NCI-H2107 (cell line): ENCODE measurements at regions not wholly inside any gene's neighbourhood (a gene's known extent, or its start where the extent isn't known, plus 50 kb on each side); places are given as distances from the start of the nearest gene placed in this dataset.
"Not testable (repeated sequence)": the region's sequence is repeated elsewhere in the genome, so short reads cannot be mapped to it uniquely, and the experiment has no call there.

Source experiments
- DNase-seq: peaks from one replicate; lab custom pipeline; 2025; lab: John Stamatoyannopoulos, UW

DNA sequence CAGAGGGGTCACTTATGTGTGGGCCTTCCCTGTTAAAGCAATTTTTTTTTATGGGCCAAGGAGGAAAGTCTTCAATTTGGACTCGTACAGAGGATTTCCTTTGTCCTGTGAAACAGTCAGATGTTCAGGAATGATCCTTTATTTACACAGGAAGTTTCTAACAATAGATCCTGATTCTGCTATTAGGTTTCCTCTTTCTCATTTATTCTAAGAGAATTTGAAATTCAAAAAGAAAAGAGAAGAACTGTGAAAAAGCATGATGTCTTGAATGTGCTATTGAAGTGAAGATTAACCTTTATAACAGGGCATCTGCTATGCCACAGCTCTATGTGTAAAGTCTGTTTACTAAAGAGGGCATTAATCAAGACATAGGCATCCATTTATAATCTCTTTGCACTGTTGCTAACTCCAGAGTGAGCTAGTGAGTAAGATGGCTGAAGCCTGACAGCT is 105.3 kb upstream of the FAM98A start:
- DNase-seq = no peak

DNA sequence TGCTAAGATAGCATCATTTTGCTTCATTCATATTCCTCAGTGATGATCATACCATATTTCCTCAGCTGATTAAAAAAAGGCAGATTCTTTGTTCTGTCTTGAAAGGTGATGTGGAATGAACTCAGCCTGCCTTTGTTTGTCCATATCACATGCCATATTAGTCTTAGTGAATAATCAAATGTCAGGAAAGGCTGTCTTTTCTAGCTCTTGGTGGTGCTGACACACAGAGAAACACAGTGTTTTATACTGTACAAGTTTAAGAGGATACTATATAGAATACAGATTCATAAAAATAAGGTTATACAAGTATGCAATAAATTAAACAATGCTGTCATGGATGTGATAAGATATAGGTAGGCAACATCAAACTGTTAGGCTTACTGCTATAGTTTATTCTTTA is 97.1 kb upstream of the FAM98A start:
- no peak for DNase-seq

DNA sequence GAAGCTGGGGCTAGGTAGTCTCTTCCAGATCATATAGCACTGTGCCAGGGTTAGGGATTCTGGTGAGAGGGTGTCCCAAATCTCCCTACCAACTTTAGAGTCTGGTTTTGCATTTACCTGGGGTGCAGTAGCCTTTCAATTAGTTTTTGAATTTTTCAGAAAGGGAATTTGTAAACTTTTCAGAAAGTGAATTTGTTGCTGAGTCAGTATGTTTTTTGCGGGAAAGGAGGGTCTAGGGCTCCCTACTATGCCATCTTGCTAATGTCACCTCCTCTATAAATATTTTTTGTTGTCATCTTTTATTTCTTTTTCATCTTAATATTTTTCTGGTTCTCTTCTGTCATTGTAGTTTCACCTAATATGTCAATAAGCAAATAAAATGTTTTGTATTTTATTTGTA is 95.8 kb upstream of the FAM98A start:
- no peak for DNase-seq

DNA sequence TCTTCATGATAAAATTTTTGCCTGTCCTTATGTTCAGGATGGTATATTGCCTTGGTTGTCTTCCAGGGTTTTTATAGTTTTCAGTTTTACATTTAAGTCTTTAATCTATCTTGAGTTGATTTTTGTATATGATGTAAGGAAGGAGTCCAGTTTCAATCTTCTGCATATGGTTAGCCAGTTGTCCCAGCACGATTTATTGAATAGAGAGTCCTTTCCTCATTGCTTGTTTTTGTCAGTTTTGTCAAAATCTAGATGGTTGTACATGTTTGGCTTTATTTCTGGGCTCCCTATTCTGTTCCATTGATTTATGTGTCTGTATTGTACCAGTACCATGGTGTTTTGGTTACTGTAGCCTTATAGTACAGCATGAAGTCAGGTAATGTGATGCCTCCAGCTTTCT is 91.6 kb upstream of the FAM98A start:
- DNase-seq = not testable (repeated sequence)

DNA sequence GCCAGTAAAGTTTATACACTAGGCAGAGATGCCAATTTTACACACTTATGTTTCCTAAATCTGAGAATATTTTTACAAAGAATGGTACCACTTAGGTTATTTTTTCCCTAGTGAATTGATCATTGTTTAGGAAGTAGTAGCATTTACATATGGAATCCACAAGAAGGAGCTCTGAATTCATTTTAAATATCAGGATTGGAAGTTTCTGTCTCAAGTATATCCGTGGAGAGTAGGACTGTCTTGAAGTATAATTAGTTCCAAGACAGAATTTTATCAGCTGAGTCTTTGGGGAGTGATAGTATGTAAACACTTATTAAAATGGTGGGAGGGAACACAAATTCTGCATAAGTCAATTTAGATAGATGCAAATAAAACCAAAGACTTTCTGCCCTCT is 82.3 kb upstream of the FAM98A start:
- no peak for DNase-seq

DNA sequence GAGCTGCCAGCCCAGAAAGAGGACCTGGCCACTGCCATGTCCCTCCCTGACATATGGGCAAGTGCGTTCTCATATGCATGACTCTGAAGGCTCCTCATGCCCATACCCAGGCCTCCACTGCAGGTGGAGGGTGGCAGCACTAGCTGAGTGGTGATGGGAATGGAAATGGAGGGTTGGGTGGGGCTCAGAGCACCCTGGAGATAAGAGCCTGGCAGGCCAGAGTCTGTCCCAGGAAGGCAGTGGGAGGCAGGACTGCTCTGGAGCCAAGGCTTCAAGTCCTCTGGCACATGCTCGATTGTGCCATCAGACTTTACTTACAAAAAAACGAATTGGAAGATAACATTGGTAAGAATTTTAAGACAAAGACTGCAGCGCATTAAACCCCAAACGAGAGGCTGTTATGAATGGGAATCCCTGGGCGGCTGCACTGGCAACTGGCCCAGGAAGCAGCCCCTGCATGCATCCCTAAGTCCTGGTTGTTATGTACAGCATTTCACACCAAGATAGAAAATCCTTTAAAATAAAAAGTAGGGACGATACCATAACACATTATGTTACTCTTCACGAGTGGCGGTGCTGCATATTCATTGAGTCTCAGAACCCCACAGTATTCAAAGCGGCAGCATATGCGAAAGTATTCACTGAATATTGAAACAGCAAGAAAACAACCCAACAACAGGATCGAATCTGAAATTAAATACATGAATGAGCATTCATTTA is 81.7 kb upstream of the FAM98A start:
- DNase-seq = no peak

DNA sequence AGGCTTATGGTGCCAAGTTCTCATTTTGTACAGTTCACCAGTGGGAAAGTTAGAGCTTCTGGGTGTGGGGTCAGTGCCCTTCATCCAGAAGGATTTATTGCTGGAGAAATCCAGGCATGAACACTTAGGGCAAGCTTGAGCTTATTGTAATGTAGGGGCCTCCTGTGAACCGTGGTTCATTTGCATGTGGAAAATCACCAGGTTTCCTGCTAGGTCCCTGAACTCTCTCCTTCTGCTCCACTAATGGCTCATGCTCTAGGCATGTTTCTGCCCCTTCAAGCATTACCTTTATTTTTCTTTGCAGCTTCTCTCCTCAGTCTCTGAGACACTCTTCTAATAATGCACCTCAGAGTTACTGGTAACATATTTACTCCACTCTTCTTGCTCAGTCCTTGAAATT is 79.3 kb upstream of the FAM98A start:
- DNase-seq = no peak

DNA sequence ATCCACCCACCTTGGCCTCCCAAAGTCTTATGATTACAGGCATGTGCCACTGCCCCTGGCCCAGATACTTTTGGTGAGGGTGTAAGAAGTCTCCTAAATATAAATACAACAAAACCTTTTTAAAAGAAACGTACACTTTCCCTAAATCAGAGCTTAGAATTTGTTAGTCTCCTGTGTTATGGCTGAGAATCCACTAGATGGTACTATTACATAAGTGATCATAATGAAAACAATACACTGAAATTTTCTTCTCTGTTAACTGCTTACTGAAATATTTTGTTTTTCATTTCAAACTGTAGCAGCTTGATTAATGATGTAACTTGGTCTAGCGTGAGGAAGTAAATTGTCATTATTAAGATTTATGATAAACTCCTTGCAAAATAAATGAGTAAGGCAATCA is 74.8 kb upstream of the FAM98A start:
- no peak for DNase-seq

DNA sequence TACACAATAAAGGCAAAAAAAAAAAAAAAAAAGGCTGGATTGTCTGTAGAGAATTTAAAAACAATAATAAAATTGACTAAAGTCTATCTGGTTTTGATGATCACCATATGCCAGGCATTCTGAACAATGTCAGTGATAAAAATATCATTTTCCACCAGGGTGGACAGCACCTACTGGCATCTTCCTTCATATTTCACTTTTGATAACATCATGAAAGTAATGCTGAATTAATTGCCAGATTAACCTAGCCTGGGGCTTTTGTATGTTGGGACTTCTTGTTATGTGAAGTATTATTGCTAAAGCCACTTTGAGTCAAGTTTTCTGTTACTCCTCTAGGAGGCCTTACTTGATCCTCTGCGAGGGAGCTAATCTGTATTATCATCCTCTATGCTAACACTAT is 73.8 kb upstream of the FAM98A start:
- DNase-seq = no peak

DNA sequence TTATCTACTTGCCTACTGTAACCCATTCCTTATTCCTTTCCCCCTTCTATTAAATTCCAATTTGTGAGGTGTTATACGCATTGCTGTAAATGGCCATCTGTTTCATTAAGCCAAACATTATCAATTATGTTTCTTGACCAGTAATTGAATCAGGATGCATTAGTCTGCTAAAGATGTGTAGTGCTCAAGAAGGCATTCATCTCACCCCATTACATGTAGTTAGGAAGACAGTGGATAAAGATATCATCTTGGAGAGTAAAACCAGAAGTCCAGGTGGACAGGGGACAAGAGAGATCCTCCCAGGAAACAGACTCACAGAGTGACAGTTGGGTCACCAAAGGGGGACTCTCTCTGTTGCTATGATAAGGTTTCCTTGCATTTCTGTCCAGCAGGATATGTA is 73.3 kb upstream of the FAM98A start:
- DNase-seq = no peak

DNA sequence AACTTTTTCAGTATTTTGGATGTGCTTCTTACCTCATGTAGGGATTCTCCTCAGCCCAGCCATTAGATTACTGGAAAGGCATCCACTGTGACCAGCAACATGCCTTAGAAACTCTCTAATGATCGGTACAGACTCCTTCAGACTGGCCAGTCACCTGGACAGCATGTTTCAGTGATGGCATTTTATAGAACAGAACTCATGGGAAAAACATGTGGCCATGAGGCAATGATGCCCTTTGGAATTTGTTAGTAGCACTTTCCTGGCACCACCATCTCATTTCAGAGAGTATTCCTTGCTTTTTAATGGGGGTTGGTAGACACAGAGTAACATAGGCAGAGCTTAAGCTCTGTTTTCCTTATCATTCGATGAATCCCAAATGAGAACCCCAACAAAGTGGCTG is 72.1 kb upstream of the FAM98A start:
- no peak for DNase-seq

DNA sequence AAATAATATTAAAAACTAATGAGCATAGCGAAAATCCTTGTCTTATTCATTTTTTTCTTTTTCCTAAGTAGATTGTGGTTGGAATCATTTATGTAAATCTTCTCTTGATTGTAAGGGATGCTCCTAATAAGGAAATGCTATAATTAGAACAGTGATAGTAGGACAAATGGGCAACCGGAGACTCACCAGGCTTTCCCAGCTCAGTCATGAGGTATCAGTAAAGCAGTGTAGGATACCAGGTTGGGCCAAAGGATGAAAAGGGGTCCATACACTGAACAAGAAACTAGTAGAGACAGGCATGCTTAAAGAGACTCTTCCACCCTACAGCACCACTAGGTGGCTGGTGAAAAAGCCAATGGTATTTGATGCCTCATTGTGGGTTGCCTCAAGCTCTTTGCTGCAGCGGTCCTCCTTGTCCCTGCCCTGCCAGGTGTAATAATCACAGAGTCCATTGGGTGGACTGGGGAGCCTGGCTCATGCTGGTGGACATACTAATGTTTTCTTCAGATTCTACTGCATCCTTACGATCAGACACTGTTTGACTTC is 71.4 kb upstream of the FAM98A start:
- no peak for DNase-seq

DNA sequence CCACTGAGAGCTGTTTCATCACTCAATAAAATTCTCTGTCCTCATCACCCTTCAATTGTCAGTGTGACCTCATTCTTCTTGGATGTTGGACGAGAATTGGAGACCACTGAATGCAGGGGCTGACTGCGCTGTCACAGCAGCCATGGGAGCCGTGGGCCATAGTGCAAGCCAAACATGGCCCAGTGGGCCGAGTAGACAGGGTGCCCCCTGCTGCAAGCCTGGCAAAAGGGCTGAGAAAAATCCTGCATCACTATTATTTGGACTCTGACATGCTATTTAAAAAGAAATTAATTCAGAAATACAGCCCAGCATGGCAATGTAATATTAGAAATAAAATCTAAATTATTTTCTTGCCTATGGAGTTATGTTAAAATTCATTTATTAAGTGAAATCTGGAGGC is 67.8 kb upstream of the FAM98A start:
- no peak for DNase-seq

DNA sequence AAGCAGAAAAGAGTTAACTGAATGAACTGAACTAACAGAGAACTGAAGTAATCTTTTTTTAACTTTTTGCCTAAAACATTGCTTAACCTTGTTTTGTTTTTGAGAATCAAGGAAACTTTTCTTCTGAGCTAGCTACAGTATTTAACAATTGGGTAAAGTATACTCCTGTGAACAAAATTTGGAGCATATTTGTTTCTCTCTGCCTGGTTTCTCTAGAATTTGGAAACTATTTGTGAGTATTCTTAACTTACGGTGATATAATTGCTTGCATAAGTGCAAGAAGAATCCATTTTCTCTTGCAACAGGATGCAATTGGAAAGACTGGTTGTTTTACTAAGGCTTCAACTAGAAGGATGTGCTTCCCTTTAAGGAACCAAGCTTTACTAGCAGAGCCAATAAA is 65.9 kb upstream of the FAM98A start:
- DNase-seq = no peak

DNA sequence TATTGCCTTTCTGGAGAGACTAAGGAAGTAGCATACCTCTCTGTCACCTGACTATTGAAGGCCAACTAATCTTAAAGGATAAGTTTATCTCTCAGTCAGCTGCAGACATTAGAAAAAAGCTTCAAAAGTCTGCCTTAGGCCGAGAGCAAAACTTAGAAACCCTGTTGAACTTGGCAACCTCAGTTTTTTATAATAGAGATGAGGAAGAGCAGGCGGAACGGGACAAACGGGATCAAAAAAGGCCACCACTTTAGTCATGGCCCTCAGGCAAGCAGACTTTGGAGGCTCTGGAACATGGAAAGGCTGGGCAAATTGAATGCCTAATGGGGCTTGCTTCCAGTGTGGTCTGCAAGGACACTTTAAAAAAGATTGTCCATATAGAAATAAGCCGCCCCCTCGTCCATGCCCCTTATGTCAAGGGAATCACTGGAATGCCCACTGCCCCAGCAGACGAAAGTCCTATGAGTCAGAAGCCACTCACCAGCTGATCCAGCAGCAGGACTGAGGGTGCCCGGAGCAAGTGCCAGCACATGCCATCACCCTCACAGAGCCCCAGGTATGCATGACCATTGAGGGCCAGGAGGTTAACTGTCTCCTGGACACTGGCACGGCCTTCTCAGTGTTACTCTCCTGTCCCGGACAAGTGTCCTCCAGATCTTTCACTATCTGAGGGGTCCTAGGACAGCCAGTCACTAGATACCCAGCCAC is 61.5 kb upstream of the FAM98A start:
- no peak for DNase-seq

DNA sequence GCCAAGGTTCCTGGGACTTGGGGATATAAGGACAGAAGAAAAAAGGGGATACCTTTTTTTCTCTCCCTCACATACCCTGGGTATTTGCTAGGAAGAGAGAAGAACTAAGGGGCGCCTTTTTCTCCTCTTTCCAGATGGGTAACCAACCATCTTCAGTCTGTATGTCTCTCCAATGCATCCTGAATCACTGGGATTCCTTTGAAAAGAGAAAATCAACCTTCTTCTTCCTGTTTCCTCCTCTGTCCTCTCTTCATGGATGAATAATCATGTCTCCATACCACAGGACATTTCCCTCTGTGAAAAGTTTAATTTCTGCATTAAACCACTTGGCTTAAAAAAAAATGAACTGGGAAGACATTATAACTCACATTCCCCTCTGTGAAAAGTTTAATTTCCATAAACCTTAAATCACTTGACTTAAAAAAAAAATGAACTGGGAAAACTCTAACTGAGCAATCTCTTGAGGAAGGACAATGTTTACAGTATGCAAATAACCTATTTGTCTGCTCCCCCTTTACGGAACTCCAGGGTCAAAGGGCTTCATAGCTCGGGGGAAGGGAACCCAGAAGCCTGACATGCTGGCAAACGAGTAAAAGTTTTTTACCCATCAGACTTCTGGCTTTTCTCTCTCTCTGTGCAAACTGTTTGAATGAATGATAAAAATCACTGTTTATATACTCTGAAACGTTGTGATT is 56.7 kb upstream of the FAM98A start:
- DNase-seq = no peak

DNA sequence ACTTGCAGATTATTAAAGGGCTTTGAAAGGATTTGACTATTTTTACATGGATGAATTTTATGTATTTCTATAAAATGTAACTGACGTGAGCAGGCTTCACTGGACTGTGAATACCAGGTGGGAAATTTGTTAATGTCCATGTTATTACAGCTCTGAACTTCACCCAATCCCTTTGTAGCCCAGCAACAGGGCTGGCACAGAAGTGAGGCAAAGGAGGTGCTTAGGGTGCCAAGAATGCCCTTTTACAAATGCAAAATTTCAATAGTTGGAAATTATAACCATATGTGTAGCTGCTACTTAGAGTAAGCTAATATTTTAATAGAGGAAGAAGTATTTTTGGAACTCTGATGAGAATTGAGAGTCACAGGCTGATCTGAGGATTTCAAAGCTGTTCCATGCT is 53.7 kb upstream of the FAM98A start:
- no peak for DNase-seq

DNA sequence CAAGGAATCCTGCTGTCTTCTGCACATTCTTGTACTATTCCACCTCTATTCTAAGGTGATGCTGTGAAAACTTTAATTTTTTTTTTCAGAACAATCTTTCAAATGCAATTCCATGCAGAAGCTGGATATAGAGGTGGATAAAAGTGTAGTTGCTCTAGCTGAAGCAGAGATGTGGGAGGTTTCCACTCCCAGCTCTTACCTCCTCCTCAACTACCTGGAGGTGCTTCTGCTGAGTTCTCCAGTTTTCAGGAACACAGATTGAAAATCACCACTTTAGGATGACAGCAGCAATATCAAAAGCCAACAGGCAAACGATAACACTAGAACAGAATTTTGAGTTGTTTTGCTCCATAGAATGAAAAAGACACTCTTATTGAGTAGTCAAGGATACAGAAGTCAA is 51.1 kb upstream of the FAM98A start:
- DNase-seq = no peak
